Gastroesophageal sphincter (tissue), 4 donors: ENCODE measurements at regions not wholly inside any gene's neighbourhood (a gene's known extent, or its start where the extent isn't known, plus 50 kb on each side); places are given as distances from the start of the nearest gene placed in this dataset.

ENCODE experiments used
- ATAC-seq: fragments of 150-250 bp; one replicate; pipeline ENCODE4 v1.9.1; 2016; ENCODE audit warnings: mild to moderate bottlenecking, moderate library complexity
- H3K27ac ChIP-seq, 4 donors: fragments of 200-600 bp; sonication (generic) in 3 of 4; 1 replicate in 3 of 4; 2 replicates in 1 of 4; pipeline ENCODE4 v1.5.1; 2016 to 2019
- H3K27me3 ChIP-seq: fragments of 200-600 bp; sonication (generic); one replicate; pipeline ENCODE4 v1.5.1; 2019
- H3K36me3 ChIP-seq, 2 donors: fragments of 200-600 bp; sonication (generic); one replicate each; pipeline ENCODE4 v1.5.1; 2019; ENCODE audit warnings: control low read depth in 1 of 2
- H3K4me1 ChIP-seq, 3 donors: fragments of 200-600 bp; sonication (generic); 1 replicate in 2 of 3; 2 replicates in 1 of 3; pipeline ENCODE4 v1.5.1; 2016 to 2019; ENCODE audit warnings: control low read depth in 2 of 3
- H3K4me3 ChIP-seq, 2 donors: fragments of 200-600 bp; sonication (generic); one replicate each; pipeline ENCODE4 v1.5.1; 2019; ENCODE audit warnings: mild to moderate bottlenecking in 1 of 2, moderate library complexity in 1 of 2
- H3K9me3 ChIP-seq, 3 donors: fragments of 200-600 bp; sonication (generic); one replicate each; pipeline ENCODE4 v1.5.1; 2017 to 2019; ENCODE audit warnings: control low read depth in 2 of 3
- CTCF ChIP-seq, 4 experiments: fragments of 200-600 bp in 2 of 4; fragments of 450-650 bp in 2 of 4; sonication (generic) in 1 of 4; IDR thresholded peaks; one replicate each; pipeline ENCODE4 v1.5.1; 2017 to 2019; ENCODE audit warnings: antibody characterized with exemption in 4 of 4, mild to moderate bottlenecking in 2 of 4, moderate library complexity in 2 of 4
- EP300 ChIP-seq: sonication (generic); formaldehyde crosslinking; IDR thresholded peaks from one replicate; pipeline ENCODE4 v1.6.1; 2017; ENCODE audit warnings: antibody characterized with exemption, mild to moderate bottlenecking
- POLR2A ChIP-seq, 2 donors: fragments of 450-650 bp; IDR thresholded peaks; one replicate each; pipeline ENCODE4 v1.6.1; 2017; ENCODE audit warnings: antibody characterized with exemption in 2 of 2, mild to moderate bottlenecking in 2 of 2, moderate library complexity in 1 of 2
- POLR2AphosphoS5 ChIP-seq: sonication (generic); formaldehyde crosslinking; IDR thresholded peaks from one replicate; pipeline ENCODE4 v1.6.1; 2017; ENCODE audit warnings: antibody characterized with exemption
- WGBS, 2 donors: methylation state at CpG; one replicate each; pipeline ENCODE4 v1.1.5; 2018; ENCODE audit warnings: low coverage in 1 of 2; 5-methylcytosine and 5-hydroxymethylcytosine counted together

DNA sequence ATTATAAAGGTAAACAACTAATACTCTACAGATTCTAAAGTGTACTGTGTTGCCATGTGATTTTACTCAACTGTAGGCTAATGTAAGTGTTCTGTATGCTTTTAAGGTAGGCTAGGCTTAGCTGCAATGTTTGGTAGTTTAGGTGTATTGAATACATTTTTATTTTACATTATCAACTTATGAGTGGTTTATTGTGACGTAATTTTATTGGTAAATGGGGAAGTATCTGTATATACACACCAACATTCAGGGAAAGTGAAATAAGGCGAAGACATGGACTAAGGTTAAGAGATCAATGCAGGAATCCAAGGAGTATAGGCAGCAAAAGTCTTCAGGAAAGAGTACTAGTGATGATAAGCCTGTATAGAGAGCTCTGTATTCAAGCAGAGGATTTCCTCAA lies 365.8 kb upstream of the MGAT4C start:
- no peaks in the 10 kb centered on the region for H3K27me3 ChIP-seq
- no peak overlapping the region for H3K27ac ChIP-seq
- peaks cover 0 to 31% (median 0%) of the 10 kb centered on the region in 3 donors for H3K9me3 ChIP-seq
- TF ChIP-seq POLR2A (IDR thresholded peaks at IDR 0.05), result no peak
- H3K36me3 ChIP-seq, result no peaks in the 10 kb centered on the region
- no peak for ATAC-seq
- H3K4me1 ChIP-seq, result no peaks in the 10 kb centered on the region
- 66 to 79% methylated on average over 2 of the region's 2 CpGs for WGBS, 2 donors
- H3K4me3 ChIP-seq, result no peak overlapping the region

- ATAC-seq, result no peak
- H3K27ac ChIP-seq, result no peak overlapping the region
- H3K36me3 ChIP-seq, result no peaks in the 10 kb centered on the region
- H3K9me3 ChIP-seq, result no peaks in the 10 kb centered on the region
- TF ChIP-seq CTCF (IDR thresholded peaks at IDR 0.05) (no peak), EP300 (no peak), POLR2A (IDR thresholded peaks at IDR 0.05) (no peak), POLR2AphosphoS5 (no peak)
- no peaks in the 10 kb centered on the region for H3K4me1 ChIP-seq
- WGBS, 2 donors, result 53 to 70% methylated on average over 1 of the region's 1 CpG
- H3K27me3 ChIP-seq, result no peaks in the 10 kb centered on the region
- no peak overlapping the region for H3K4me3 ChIP-seq
Measured at GRCh38 chr12:86613311-86613710, 357.1 kb upstream of the MGAT4C start.

DNA sequence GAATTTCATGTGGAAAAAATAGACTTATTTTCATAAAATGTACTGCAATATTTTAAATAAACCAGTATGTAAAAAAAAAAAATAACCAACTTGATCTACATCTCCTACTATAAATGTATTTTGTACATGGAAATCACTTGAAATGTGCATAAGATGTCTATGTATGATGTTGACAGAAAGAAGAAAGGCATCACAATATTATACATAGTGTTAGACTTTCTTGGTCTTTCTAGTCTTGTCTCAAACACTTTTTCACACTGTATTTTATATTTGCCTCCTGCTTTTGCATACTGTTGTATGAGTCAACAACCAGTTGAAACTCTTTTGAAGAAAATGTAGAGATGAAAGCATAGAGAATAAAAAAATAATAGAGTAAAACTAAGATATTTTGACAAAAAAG lies 352.4 kb upstream of the MGAT4C start:
- Histone ChIP-seq H3K27ac (no peak overlapping the region), H3K36me3 (no peaks in the 10 kb centered on the region), H3K27me3 (no peaks in the 10 kb centered on the region), H3K4me1 (no peaks in the 10 kb centered on the region), H3K9me3 (no peaks in the 10 kb centered on the region), H3K4me3 (no peak overlapping the region)
- TF ChIP-seq EP300 (no peak), POLR2A (IDR thresholded peaks at IDR 0.05) (no peak), POLR2AphosphoS5 (no peak), CTCF (IDR thresholded peaks at IDR 0.05) (no peak)
- ATAC-seq, result no peak

GRCh38 chr12:86601550-86602308 lies 345.5 kb upstream of the MGAT4C start:
- Histone ChIP-seq H3K4me1 (no peaks in the 10 kb centered on the region), H3K27me3 (no peaks in the 10 kb centered on the region), H3K4me3 (no peak overlapping the region), H3K9me3 (no peaks in the 10 kb centered on the region), H3K36me3 (no peaks in the 10 kb centered on the region), H3K27ac (no peak overlapping the region)
- no CpG with 5 or more reads among the region's 27 CpGs for WGBS, 2 donors
- peak; percentile 7 for ATAC-seq
- no peak for TF ChIP-seq CTCF (IDR thresholded peaks at IDR 0.05)

DNA sequence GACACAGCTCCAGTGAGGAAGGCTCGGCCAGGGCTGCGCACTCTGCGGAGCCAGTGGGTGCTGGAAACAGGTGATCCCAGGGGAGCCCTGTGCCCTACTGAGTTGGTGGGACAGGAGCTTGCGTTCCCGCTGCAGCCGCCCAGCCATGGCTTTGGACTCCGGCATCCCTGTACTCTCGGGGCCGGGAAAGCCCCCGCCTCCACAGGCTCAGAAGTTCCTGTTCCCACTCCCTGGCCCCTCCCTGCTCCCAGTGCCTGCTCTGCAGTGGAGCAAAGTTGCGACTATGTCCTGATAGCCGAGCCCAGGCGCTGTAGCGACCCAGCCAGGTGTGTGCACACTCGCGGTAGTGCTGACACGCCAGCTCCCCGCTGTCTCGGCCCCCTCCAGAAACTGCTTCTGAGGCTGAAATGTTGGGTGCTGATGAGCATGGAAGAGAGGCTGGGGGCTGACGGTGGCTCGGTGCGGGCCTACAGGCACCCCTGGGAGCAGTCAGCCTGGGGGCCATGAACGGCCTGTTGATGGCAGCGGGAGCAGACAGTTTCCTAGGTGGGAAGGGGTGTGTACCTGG lies 344.6 kb upstream of the MGAT4C start:
- H3K27me3 ChIP-seq, result no peaks in the 10 kb centered on the region
- H3K27ac ChIP-seq, result no peak overlapping the region
- no peaks in the 10 kb centered on the region for H3K4me1 ChIP-seq
- no peaks in the 10 kb centered on the region for H3K36me3 ChIP-seq
- 93% methylated on average over 5 of the region's 24 CpGs; no CpG with 5 or more reads in 1 of the 2 donors for WGBS, 2 donors
- no peak overlapping the region for H3K4me3 ChIP-seq
- peak; percentile 25 for ATAC-seq
- TF ChIP-seq EP300, result no peak
- TF ChIP-seq POLR2AphosphoS5, result no peak
- TF ChIP-seq CTCF (IDR thresholded peaks at IDR 0.05), result no peak
- TF ChIP-seq POLR2A (IDR thresholded peaks at IDR 0.05), result no peak
- H3K9me3 ChIP-seq, result no peaks in the 10 kb centered on the region
